ENCODE measurements at regions not wholly inside any gene's neighbourhood (a gene's known extent, or its start where the extent isn't known, plus 50 kb on each side); places are given as distances from the start of the nearest gene placed in this dataset.

DNA sequence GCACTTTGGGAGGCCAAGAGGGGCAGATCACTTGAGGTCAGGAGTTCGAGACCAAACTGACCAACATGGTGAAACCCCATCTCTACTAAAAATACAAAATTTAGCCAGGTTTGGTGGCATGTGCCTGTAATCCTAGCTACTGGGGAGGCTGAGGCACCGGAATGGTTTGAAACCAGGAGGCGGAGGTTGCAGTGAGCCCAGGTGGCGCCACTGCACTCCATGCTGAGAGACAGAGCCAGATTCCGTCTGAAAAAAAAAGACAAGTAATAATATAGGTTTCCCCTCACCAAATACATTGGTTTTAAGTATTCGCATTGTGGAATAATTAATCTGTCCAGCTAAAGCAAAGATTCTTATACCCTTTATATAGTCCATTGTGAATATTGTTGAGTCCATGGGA lies 1544.6 kb downstream of the OLFM4 start:
- ChIA-PET CTCF (ENCODE audit: unreplicated experiment) (no interaction called here), POLR2A (no interaction called here)
- no peaks in the 10 kb centered on the region for H3K9me2 ChIP-seq (ENCODE audit: insufficient read depth, low read length)
- no peak for DNase-seq (ENCODE audit: low spot score)
- H3K4me3 ChIP-seq (ENCODE audit: low read depth, low read length, poor library complexity, severe bottlenecking) = no peak overlapping the region
- no peak overlapping the region for H2AFZ ChIP-seq (ENCODE audit: low read length)
- no peaks in the 10 kb centered on the region for H3K36me3 ChIP-seq (ENCODE audit: insufficient read depth, low read length)
- BruUV-seq (replicated peaks) = no TSS peak
- intact Hi-C loops (cut with micrococcal nuclease; ENCODE audit: unreplicated experiment) = no loop called here
- H3K9me3 ChIP-seq (ENCODE audit: low read length) = no peaks in the 10 kb centered on the region
- TF ChIP-seq, protein P1, sequence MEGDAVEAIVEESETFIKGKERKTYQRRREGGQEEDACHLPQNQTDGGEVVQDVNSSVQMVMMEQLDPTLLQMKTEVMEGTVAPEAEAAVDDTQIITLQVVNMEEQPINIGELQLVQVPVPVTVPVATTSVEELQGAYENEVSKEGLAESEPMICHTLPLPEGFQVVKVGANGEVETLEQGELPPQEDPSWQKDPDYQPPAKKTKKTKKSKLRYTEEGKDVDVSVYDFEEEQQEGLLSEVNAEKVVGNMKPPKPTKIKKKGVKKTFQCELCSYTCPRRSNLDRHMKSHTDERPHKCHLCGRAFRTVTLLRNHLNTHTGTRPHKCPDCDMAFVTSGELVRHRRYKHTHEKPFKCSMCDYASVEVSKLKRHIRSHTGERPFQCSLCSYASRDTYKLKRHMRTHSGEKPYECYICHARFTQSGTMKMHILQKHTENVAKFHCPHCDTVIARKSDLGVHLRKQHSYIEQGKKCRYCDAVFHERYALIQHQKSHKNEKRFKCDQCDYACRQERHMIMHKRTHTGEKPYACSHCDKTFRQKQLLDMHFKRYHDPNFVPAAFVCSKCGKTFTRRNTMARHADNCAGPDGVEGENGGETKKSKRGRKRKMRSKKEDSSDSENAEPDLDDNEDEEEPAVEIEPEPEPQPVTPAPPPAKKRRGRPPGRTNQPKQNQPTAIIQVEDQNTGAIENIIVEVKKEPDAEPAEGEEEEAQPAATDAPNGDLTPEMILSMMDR (conservative IDR thresholded peaks at IDR 0.05; ENCODE audit: low read length) = no peak
- no peak for TF ChIP-seq EZH2phosphoT487 (IDR thresholded peaks at IDR 0.05; ENCODE audit: borderline replicate concordance, low read depth, low read length)
- no peaks in the 10 kb centered on the region for H3K79me2 ChIP-seq (ENCODE audit: insufficient read depth, low read depth, low read length)
- no peak overlapping the region for H3K27ac ChIP-seq (ENCODE audit: low read depth, low read length, poor library complexity, severe bottlenecking)
- no peak overlapping the region for H3K4me2 ChIP-seq (ENCODE audit: low read length)
- no peaks in the 10 kb centered on the region for H4K20me1 ChIP-seq (ENCODE audit: insufficient read depth, low read length)
- H3K4me1 ChIP-seq (ENCODE audit: insufficient read depth, low read length, poor library complexity, severe bottlenecking) = no peaks in the 10 kb centered on the region

DNA sequence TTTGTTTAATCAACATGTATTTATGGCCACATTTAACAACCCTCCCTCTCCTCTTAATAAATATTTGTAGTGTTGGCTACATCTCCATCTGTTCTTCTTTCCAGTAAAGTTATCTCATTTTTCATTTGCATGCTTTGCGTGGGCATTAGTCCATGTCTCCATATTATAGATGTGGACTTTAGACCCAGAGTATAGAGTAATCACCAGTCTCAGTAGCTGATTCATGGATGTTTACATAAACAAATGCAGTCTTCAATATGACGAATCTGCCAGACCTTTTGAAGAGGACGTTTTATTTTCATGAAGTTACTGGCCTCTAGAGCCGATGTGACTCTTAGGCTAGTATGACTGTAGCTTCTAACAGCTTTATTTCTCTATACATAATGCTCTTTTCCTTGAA lies 1546.2 kb downstream of the OLFM4 start:
- H3K4me1 ChIP-seq (ENCODE audit: insufficient read depth, low read length, poor library complexity, severe bottlenecking) = no peaks in the 10 kb centered on the region
- no TSS peak for BruUV-seq (replicated peaks)
- H3K9me2 ChIP-seq (ENCODE audit: insufficient read depth, low read length) = no peaks in the 10 kb centered on the region
- no peak overlapping the region for H3K4me3 ChIP-seq (ENCODE audit: low read depth, low read length, poor library complexity, severe bottlenecking)
- H4K20me1 ChIP-seq (ENCODE audit: insufficient read depth, low read length) = no peaks in the 10 kb centered on the region
- H3K9me3 ChIP-seq (ENCODE audit: low read length) = no peaks in the 10 kb centered on the region
- H3K79me2 ChIP-seq (ENCODE audit: insufficient read depth, low read depth, low read length) = no peaks in the 10 kb centered on the region
- POLR2A ChIA-PET = interaction anchor here (0.7 kb wide), 1 partner anchor 23 kb away, joined by 3 read pairs; no protein-coding TSS in a partner anchor
- H2AFZ ChIP-seq (ENCODE audit: low read length) = no peak overlapping the region
- H3K36me3 ChIP-seq (ENCODE audit: insufficient read depth, low read length) = no peaks in the 10 kb centered on the region
- H3K4me2 ChIP-seq (ENCODE audit: low read length) = no peak overlapping the region
- TF ChIP-seq, protein P1 (conservative IDR thresholded peaks at IDR 0.05; ENCODE audit: low read length) = no peak
- TF ChIP-seq EZH2phosphoT487 (IDR thresholded peaks at IDR 0.05; ENCODE audit: borderline replicate concordance, low read depth, low read length) = no peak
- CTCF ChIA-PET (ENCODE audit: unreplicated experiment) = no interaction called here
- intact Hi-C loops (cut with micrococcal nuclease; ENCODE audit: unreplicated experiment) = no loop called here
- H3K27ac ChIP-seq (ENCODE audit: low read depth, low read length, poor library complexity, severe bottlenecking) = no peak overlapping the region
- DNase-seq (ENCODE audit: low spot score) = no peak

DNA sequence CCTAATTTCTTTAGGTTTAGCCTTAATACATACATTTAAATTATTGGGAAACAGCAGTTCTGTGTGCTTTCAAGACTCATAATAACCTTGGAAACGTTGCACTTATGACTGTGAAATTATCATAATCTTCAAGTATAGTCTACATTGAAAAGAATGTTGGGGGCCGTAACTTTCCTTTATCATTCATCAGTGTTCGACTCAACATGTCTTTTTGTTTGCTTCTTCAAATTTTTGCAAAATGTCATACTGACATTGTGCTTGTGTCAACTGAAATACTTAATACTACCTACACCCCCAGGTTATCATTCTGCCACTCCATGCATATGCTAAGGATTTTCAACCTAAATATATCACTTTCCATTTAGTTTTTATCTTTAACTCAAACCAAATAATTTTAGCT lies 1562.9 kb downstream of the OLFM4 start:
- TF ChIP-seq EZH2phosphoT487 (IDR thresholded peaks at IDR 0.05; ENCODE audit: borderline replicate concordance, low read depth, low read length) = no peak
- TF ChIP-seq, protein P1 (conservative IDR thresholded peaks at IDR 0.05; ENCODE audit: low read length) = no peak
- no peaks in the 10 kb centered on the region for H3K4me1 ChIP-seq (ENCODE audit: insufficient read depth, low read length, poor library complexity, severe bottlenecking)
- H3K27ac ChIP-seq (ENCODE audit: low read depth, low read length, poor library complexity, severe bottlenecking) = no peak overlapping the region
- no peak overlapping the region for H3K4me3 ChIP-seq (ENCODE audit: low read depth, low read length, poor library complexity, severe bottlenecking)
- H3K9me2 ChIP-seq (ENCODE audit: insufficient read depth, low read length) = no peaks in the 10 kb centered on the region; the same call in 1 of the 2 replicates
- CTCF ChIA-PET (ENCODE audit: unreplicated experiment) = no interaction called here
- POLR2A ChIA-PET = no interaction called here
- no peaks in the 10 kb centered on the region for H4K20me1 ChIP-seq (ENCODE audit: insufficient read depth, low read length)
- no peak for DNase-seq (ENCODE audit: low spot score)
- H2AFZ ChIP-seq (ENCODE audit: low read length) = no peak overlapping the region
- no peak overlapping the region for H3K4me2 ChIP-seq (ENCODE audit: low read length)
- intact Hi-C loops (cut with micrococcal nuclease; ENCODE audit: unreplicated experiment) = no loop called here
- no peaks in the 10 kb centered on the region for H3K36me3 ChIP-seq (ENCODE audit: insufficient read depth, low read length)
- H3K79me2 ChIP-seq (ENCODE audit: insufficient read depth, low read depth, low read length) = no peaks in the 10 kb centered on the region
- no TSS peak for BruUV-seq (replicated peaks)
- H3K9me3 ChIP-seq (ENCODE audit: low read length) = no peaks in the 10 kb centered on the region
